GM23338 (cell line): ENCODE measurements at regions not wholly inside any gene's neighbourhood (a gene's known extent, or its start where the extent isn't known, plus 50 kb on each side); places are given as distances from the start of the nearest gene placed in this dataset.

ENCODE experiments used
- ATAC-seq: fragments of 200-7000 bp; cut with Tn5 transposase; 3 replicates; pipeline ENCODE4 v1.9.1; 2020
- DNase-seq: peaks from one replicate; pipeline ENCODE4 v3.0.0-alpha.2; 2015; ENCODE audit warnings: low spot score
- H2AFZ ChIP-seq: fragments of 200-600 bp; sonication (generic); 2 replicates; pipeline ENCODE4 v1.8.0; 2016; ENCODE audit warnings: antibody characterized with exemption, mild to moderate bottlenecking, moderate library complexity
- H3F3A ChIP-seq: fragments of 200-600 bp; sonication (generic); replicated peaks from 2 replicates; pipeline ENCODE4 v1.8.0; 2017; ENCODE audit warnings: antibody characterized with exemption, mixed run types, low read depth
- H3K27ac ChIP-seq: fragments of 200-600 bp; sonication (generic); 2 replicates; pipeline ENCODE4 v1.6.1; 2016; ENCODE audit warnings: low read depth
- H3K27me3 ChIP-seq: fragments of 200-600 bp; sonication (generic); 2 replicates; pipeline ENCODE4 v1.8.0; 2016; ENCODE audit warnings: mild to moderate bottlenecking, mixed run types, moderate library complexity; ENCODE audit not compliant: insufficient read depth
- H3K36me3 ChIP-seq: fragments of 200-600 bp; sonication (generic); 2 replicates; pipeline ENCODE4 v1.8.0; 2016; ENCODE audit warnings: mild to moderate bottlenecking; ENCODE audit not compliant: insufficient read depth
- H3K4me1 ChIP-seq: fragments of 200-600 bp; sonication (generic); 2 replicates; pipeline ENCODE4 v1.8.0; 2016; ENCODE audit warnings: mild to moderate bottlenecking, moderate library complexity; ENCODE audit not compliant: insufficient read depth
- H3K4me2 ChIP-seq: fragments of 200-600 bp; sonication (generic); 2 replicates; pipeline ENCODE4 v1.7.1; 2017; ENCODE audit warnings: mixed run types
- H3K4me3 ChIP-seq: fragments of 200-600 bp; sonication (generic); 2 replicates; pipeline ENCODE4 v1.6.1; 2016; ENCODE audit warnings: mixed run types
- H3K79me2 ChIP-seq: fragments of 200-600 bp; sonication (generic); replicated peaks from 2 replicates; pipeline ENCODE4 v1.8.0; 2017; ENCODE audit warnings: mild to moderate bottlenecking; ENCODE audit not compliant: insufficient read depth
- H3K9me2 ChIP-seq: fragments of 200-600 bp; sonication (generic); 2 replicates; pipeline ENCODE4 v1.8.0; 2017; ENCODE audit not compliant: insufficient read depth
- H4K20me1 ChIP-seq: fragments of 200-600 bp; sonication (generic); replicated peaks from 2 replicates; pipeline ENCODE4 v1.8.0; 2017; ENCODE audit warnings: mild to moderate bottlenecking; ENCODE audit not compliant: insufficient read depth
- H3K27ac Mint-ChIP-seq: 2 replicates; pipeline ENCODE4 v1.8.0; 2020; ENCODE audit warnings: inconsistent platforms, mild to moderate bottlenecking, moderate library complexity, mixed read lengths
- H3K27me3 Mint-ChIP-seq: 3 replicates; pipeline ENCODE4 v1.8.0; 2022; ENCODE audit warnings: low read depth, mild to moderate bottlenecking, moderate library complexity, mixed read lengths, inconsistent platforms; ENCODE audit not compliant: insufficient read depth, poor library complexity
- H3K36me3 Mint-ChIP-seq: 3 replicates; pipeline ENCODE4 v1.8.0; 2021; ENCODE audit warnings: low read depth, mild to moderate bottlenecking, inconsistent platforms, moderate library complexity, mixed read lengths
- H3K4me1 Mint-ChIP-seq: 3 replicates; pipeline ENCODE4 v1.8.0; 2020; ENCODE audit warnings: mild to moderate bottlenecking, inconsistent platforms, mixed read lengths
- H3K4me3 Mint-ChIP-seq: 3 replicates; pipeline ENCODE4 v1.8.0; 2021; ENCODE audit warnings: moderate library complexity, mild to moderate bottlenecking, inconsistent platforms, mixed read lengths
- H3K9me3 Mint-ChIP-seq: 3 replicates; pipeline ENCODE4 v1.8.0; 2020; ENCODE audit warnings: moderate library complexity, mild to moderate bottlenecking, inconsistent platforms, mixed read lengths
- CREB1 ChIP-seq: fragments of 250-450 bp; sonication (Bioruptor Pico); IDR thresholded peaks from 2 replicates; pipeline ENCODE4 v1.5.0; 2020; ENCODE audit warnings: low read depth, mild to moderate bottlenecking, moderate library complexity
- CTCF ChIP-seq, 2 experiments: fragments of 200-600 bp in 1 of 2; sonication (generic) in 1 of 2; conservative IDR thresholded peaks; 2 replicates each; pipeline versions ENCODE4 v1.5.1 to v1.6.1; 2016 to 2017; ENCODE audit warnings: antibody characterized with exemption in 2 of 2, low read depth in 2 of 2, mild to moderate bottlenecking in 2 of 2, moderate library complexity in 1 of 2
- ETS1 ChIP-seq: IDR thresholded peaks from 2 replicates; pipeline ENCODE4 v1.6.1; 2016; ENCODE audit warnings: antibody characterized with exemption
- EZH2 ChIP-seq: fragments of 200-600 bp; sonication (generic); IDR thresholded peaks from one replicate; pipeline ENCODE4 v1.8.0; 2017; ENCODE audit warnings: antibody characterized with exemption, mild to moderate bottlenecking, low read depth; ENCODE audit not compliant: unreplicated experiment
- EZH2phosphoT487 ChIP-seq: fragments of 200-600 bp; sonication (generic); IDR thresholded peaks from one replicate; pipeline ENCODE4 v1.8.1; 2018; ENCODE audit warnings: antibody characterized with exemption; ENCODE audit not compliant: unreplicated experiment
- JUNB ChIP-seq: IDR thresholded peaks from one replicate; pipeline ENCODE4 v1.6.1; 2016; ENCODE audit warnings: antibody characterized with exemption; ENCODE audit not compliant: unreplicated experiment
- NANOG ChIP-seq: IDR thresholded peaks from 2 replicates; pipeline ENCODE4 v1.6.1; 2016; ENCODE audit warnings: antibody characterized with exemption, borderline replicate concordance
- POLR2AphosphoS5 ChIP-seq: IDR thresholded peaks from 2 replicates; pipeline ENCODE4 v1.6.1; 2016; ENCODE audit warnings: antibody characterized with exemption, low read depth
- ZNF462 ChIP-seq: fragments of 250-450 bp; sonication (Bioruptor Pico); IDR thresholded peaks from 2 replicates; pipeline ENCODE4 v1.5.0; 2020; ENCODE audit warnings: mild to moderate bottlenecking, moderate library complexity

GRCh38 chr19:32201636-32202051 lies 143.8 kb upstream of the ZNF507 start (continued):
- TF ChIP-seq ZNF462 (CRISPR knock-in tag) = no peak
- TF ChIP-seq CREB1 (CRISPR knock-in tag) = no peak
- TF ChIP-seq EZH2 = no peak
- no peak for TF ChIP-seq NANOG

- ATAC-seq (no peak), DNase-seq (no peak)
- Histone ChIP-seq H3K36me3 (no peaks in the 10 kb centered on the region), H2AFZ (no peak overlapping the region), H3K79me2 (no peaks in the 10 kb centered on the region), H3K4me1 (no peaks in the 10 kb centered on the region), H3K27me3 (no peaks in the 10 kb centered on the region), H3K9me2 (no peaks in the 10 kb centered on the region), H3K27ac (no peak overlapping the region), H3K4me2 (no peak overlapping the region), H3F3A (no peaks in the 10 kb centered on the region), H4K20me1 (no peaks in the 10 kb centered on the region), H3K4me3 (no peak overlapping the region)
- H3K4me3 Mint-ChIP-seq = no peak overlapping the region
- no peaks in the 10 kb centered on the region for H3K27me3 Mint-ChIP-seq
- H3K4me1 Mint-ChIP-seq = peaks cover under 1% of the 10 kb centered on the region; the same call in 1 of the 3 replicates
- H3K9me3 Mint-ChIP-seq = no peaks in the 10 kb centered on the region; the same call in 1 of the 3 replicates
- no peaks in the 10 kb centered on the region; the same call in 2 of the 3 replicates for H3K36me3 Mint-ChIP-seq
- no peak overlapping the region for H3K27ac Mint-ChIP-seq
- TF ChIP-seq POLR2AphosphoS5 (no peak), EZH2phosphoT487 (no peak), EZH2 (no peak), JUNB (no peak), CTCF (conservative IDR thresholded peaks at IDR 0.05; ENCODE audit: low read depth in 2 of 2) (no peak), ETS1 (no peak)
Observed at GRCh38 chr19:32202244-32202643, 143.2 kb upstream of the ZNF507 start.
